H1 (cell line): ENCODE measurements at regions not wholly inside any gene's neighbourhood (a gene's known extent, or its start where the extent isn't known, plus 50 kb on each side); places are given as distances from the start of the nearest gene placed in this dataset.

Source experiments
- GABPA ChIP-seq: IDR thresholded peaks from 2 replicates; pipeline ENCODE4 v1.6.1; 2011; ENCODE audit warnings: mild to moderate bottlenecking, low read length, moderate library complexity, borderline replicate concordance; ENCODE audit not compliant: insufficient read depth
- HDAC6 ChIP-seq: IDR thresholded peaks from one replicate; pipeline ENCODE4 v1.7.1; 2012; ENCODE audit warnings: low read depth, mild to moderate bottlenecking, inconsistent platforms, low read length, moderate library complexity
- POU5F1 ChIP-seq: IDR thresholded peaks from 2 replicates; pipeline ENCODE4 v1.6.1; 2011; ENCODE audit warnings: low read depth, mild to moderate bottlenecking, low read length, moderate library complexity
- SAP30 ChIP-seq: fragments of 300-600 bp; sonication (generic); IDR thresholded peaks from 2 replicates; pipeline ENCODE4 v1.7.1; 2012; ENCODE audit warnings: low read length, moderate library complexity, mild to moderate bottlenecking, inconsistent platforms; ENCODE audit not compliant: insufficient read depth, insufficient replicate concordance
- SIX5 ChIP-seq: IDR thresholded peaks from 2 replicates; pipeline ENCODE4 v1.6.1; 2011; ENCODE audit warnings: mild to moderate bottlenecking, low read depth, low read length
- SRF ChIP-seq: IDR thresholded peaks from 2 replicates; pipeline ENCODE4 v1.6.1; 2011; ENCODE audit warnings: mild to moderate bottlenecking, low read depth, low read length, moderate library complexity
- TAF1 ChIP-seq: IDR thresholded peaks from 2 replicates; pipeline ENCODE4 v1.6.1; 2011; ENCODE audit warnings: mild to moderate bottlenecking, low read depth, low read length
- TF ChIP-seq, protein P1 (sequence below), 3 experiments: IDR thresholded peaks; 1 replicate in 2 of 3; 2 replicates in 1 of 3; pipeline versions ENCODE4 v1.5.1 to v1.6.1; 2011; ENCODE audit warnings: low read length in 3 of 3, mild to moderate bottlenecking in 3 of 3, inconsistent platforms in 2 of 3, low read depth in 1 of 3, moderate library complexity in 1 of 3; ENCODE audit not compliant: insufficient read depth in 1 of 3; ENCODE audit errors: control extremely low read depth in 1 of 3

- TF ChIP-seq, protein P1, sequence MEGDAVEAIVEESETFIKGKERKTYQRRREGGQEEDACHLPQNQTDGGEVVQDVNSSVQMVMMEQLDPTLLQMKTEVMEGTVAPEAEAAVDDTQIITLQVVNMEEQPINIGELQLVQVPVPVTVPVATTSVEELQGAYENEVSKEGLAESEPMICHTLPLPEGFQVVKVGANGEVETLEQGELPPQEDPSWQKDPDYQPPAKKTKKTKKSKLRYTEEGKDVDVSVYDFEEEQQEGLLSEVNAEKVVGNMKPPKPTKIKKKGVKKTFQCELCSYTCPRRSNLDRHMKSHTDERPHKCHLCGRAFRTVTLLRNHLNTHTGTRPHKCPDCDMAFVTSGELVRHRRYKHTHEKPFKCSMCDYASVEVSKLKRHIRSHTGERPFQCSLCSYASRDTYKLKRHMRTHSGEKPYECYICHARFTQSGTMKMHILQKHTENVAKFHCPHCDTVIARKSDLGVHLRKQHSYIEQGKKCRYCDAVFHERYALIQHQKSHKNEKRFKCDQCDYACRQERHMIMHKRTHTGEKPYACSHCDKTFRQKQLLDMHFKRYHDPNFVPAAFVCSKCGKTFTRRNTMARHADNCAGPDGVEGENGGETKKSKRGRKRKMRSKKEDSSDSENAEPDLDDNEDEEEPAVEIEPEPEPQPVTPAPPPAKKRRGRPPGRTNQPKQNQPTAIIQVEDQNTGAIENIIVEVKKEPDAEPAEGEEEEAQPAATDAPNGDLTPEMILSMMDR (IDR thresholded peaks at IDR 0.05; ENCODE audit: control extremely low read depth in 1 of 3, insufficient read depth in 1 of 3, low read depth in 1 of 3, low read length in 3 of 3), result no peak
- TF ChIP-seq HDAC6 (no peak), TAF1 (no peak), SIX5 (no peak), SRF (no peak), GABPA (no peak), POU5F1 (no peak), SAP30 (no peak)
These were observed 145.1 kb upstream of the MEOX2 start (continued) for GRCh38 chr7:15831606-15832005.
